Kidney epithelial cell (primary cell): ENCODE measurements at regions not wholly inside any gene's neighbourhood (a gene's known extent, or its start where the extent isn't known, plus 50 kb on each side); places are given as distances from the start of the nearest gene placed in this dataset.

Source experiments
- DNase-seq: peaks from one replicate; pipeline ENCODE4 v3.0.0-alpha.2; 2010; ENCODE audit warnings: low read depth
- H3K27me3 ChIP-seq: 2 replicates; pipeline ENCODE4 v1.6.0; 2011; ENCODE audit warnings: low read length; ENCODE audit not compliant: control insufficient read depth, insufficient read depth
- H3K36me3 ChIP-seq: 2 replicates; pipeline ENCODE4 v1.5.1; 2011; ENCODE audit warnings: low read length; ENCODE audit not compliant: control insufficient read depth, insufficient read depth
- H3K4me3 ChIP-seq: 2 replicates; pipeline ENCODE4 v1.5.1; 2011; ENCODE audit warnings: low read depth, mild to moderate bottlenecking, control low read depth, low read length
- TF ChIP-seq, protein P1 (sequence below): IDR thresholded peaks from 2 replicates; pipeline ENCODE4 v1.5.1; 2011; ENCODE audit warnings: mild to moderate bottlenecking, moderate library complexity, low read length, control low read depth, inconsistent platforms; ENCODE audit not compliant: insufficient read depth, poor library complexity, severe bottlenecking

GRCh38 chr14:98803196-98803595 lies 468.8 kb downstream of the BCL11B start:
- Histone ChIP-seq H3K27me3 (no peaks in the 10 kb centered on the region), H3K36me3 (no peaks in the 10 kb centered on the region), H3K4me3 (no peak overlapping the region)
- no peak for DNase-seq
- TF ChIP-seq, protein P1, sequence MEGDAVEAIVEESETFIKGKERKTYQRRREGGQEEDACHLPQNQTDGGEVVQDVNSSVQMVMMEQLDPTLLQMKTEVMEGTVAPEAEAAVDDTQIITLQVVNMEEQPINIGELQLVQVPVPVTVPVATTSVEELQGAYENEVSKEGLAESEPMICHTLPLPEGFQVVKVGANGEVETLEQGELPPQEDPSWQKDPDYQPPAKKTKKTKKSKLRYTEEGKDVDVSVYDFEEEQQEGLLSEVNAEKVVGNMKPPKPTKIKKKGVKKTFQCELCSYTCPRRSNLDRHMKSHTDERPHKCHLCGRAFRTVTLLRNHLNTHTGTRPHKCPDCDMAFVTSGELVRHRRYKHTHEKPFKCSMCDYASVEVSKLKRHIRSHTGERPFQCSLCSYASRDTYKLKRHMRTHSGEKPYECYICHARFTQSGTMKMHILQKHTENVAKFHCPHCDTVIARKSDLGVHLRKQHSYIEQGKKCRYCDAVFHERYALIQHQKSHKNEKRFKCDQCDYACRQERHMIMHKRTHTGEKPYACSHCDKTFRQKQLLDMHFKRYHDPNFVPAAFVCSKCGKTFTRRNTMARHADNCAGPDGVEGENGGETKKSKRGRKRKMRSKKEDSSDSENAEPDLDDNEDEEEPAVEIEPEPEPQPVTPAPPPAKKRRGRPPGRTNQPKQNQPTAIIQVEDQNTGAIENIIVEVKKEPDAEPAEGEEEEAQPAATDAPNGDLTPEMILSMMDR: no peak

GRCh38 chr14:98808494-98809407 lies 463.2 kb downstream of the BCL11B start:
- H3K27me3 ChIP-seq: no peaks in the 10 kb centered on the region
- H3K4me3 ChIP-seq: no peak overlapping the region
- H3K36me3 ChIP-seq: no peaks in the 10 kb centered on the region
- TF ChIP-seq, protein P1: no peak
- DNase-seq: no peak

- no peak overlapping the region for H3K4me3 ChIP-seq
- TF ChIP-seq, protein P1: no peak
- no peaks in the 10 kb centered on the region for H3K27me3 ChIP-seq
- DNase-seq: no peak
- no peaks in the 10 kb centered on the region for H3K36me3 ChIP-seq
Observed at GRCh38 chr14:98816195-98816594, 455.8 kb downstream of the BCL11B start.

DNA sequence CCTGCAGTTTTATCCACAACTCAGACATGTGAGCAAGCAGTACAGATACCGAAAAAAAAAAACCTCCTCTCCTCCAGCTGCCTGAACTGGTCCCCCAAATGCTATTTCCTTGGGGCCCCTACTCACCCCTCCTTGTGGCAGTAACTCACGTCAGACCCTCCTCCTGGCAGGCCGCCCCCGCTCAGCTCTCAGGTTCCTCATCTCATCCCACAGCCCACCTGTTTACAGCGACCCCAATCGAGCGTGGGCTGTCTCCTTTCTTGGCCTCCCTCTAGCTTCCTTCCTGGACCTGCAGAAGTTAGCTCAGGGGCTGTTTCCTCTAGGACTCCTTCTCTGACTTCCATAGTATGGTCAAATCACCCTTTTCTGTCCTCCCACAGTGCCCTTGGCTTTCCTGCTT lies 455.3 kb downstream of the BCL11B start:
- no peak for DNase-seq
- H3K4me3 ChIP-seq: no peak overlapping the region
- H3K27me3 ChIP-seq: no peaks in the 10 kb centered on the region
- H3K36me3 ChIP-seq: no peaks in the 10 kb centered on the region
- TF ChIP-seq, protein P1: no peak

GRCh38 chr14:98819132-98819866 lies 452.7 kb downstream of the BCL11B start:
- TF ChIP-seq, protein P1: no peak
- no peak overlapping the region for H3K4me3 ChIP-seq
- H3K27me3 ChIP-seq: no peaks in the 10 kb centered on the region
- no peaks in the 10 kb centered on the region for H3K36me3 ChIP-seq
- DNase-seq: no peak

DNA sequence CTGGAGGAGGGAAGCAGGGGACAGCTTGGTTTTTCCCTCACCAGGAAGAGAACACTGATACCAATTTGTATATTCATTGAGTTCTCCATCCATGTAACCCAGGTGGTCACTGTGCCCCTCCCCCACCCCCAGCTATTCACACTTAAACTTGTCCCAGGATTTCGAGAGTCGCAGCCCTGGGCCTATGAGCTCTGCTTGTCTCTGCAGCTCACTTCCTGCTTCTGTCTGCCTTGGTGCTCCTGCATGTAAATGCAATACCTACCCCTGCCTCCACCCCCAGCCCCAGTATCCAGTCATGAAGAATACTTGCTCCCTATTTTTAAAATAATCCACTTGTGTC lies 452.2 kb downstream of the BCL11B start:
- Histone ChIP-seq H3K4me3 (no peak overlapping the region), H3K36me3 (no peaks in the 10 kb centered on the region), H3K27me3 (no peaks in the 10 kb centered on the region)
- no peak for DNase-seq
- TF ChIP-seq, protein P1: no peak
